Keratinocyte (primary cell): ENCODE measurements at regions not wholly inside any gene's neighbourhood (a gene's known extent, or its start where the extent isn't known, plus 50 kb on each side); places are given as distances from the start of the nearest gene placed in this dataset.

Source experiments
- CTCF ChIP-seq, 3 experiments: IDR thresholded peaks in 1 of 3; conservative IDR thresholded peaks in 1 of 3; optimal IDR thresholded peaks in 1 of 3; 2 replicates in 2 of 3; 3 replicates in 1 of 3; pipeline versions ENCODE3 to v1.5.1; 2011; ENCODE audit warnings: low read length in 3 of 3, mild to moderate bottlenecking in 3 of 3, moderate library complexity in 2 of 3, control low read depth in 1 of 3, inconsistent platforms in 1 of 3; ENCODE audit not compliant: insufficient read depth in 2 of 3; ENCODE audit errors: extremely low read depth in 1 of 3
- EZH2 ChIP-seq: IDR thresholded peaks from one replicate; pipeline ENCODE4 v1.6.1; 2012; ENCODE audit warnings: inconsistent platforms, mild to moderate bottlenecking, low read length, moderate library complexity

- no peak for TF ChIP-seq CTCF (optimal IDR thresholded peaks at IDR 0.05 in 1 of 3, IDR thresholded peaks at IDR 0.05 in 1 of 3, conservative IDR thresholded peaks at IDR 0.05 in 1 of 3; ENCODE audit: extremely low read depth in 1 of 3, insufficient read depth in 2 of 3, low read length in 3 of 3)
- TF ChIP-seq EZH2 = no peak
Observed at GRCh38 chr18:53819174-53819573, 405.3 kb downstream of the MBD2 start.
